Heart right ventricle (tissue), 16 donors: ENCODE measurements at regions not wholly inside any gene's neighbourhood (a gene's known extent, or its start where the extent isn't known, plus 50 kb on each side); places are given as distances from the start of the nearest gene placed in this dataset.
A peak's percentile ranks its signal among the peaks of the same experiment; 100 is the strongest.

Experiments used
- ATAC-seq, 8 donors: fragments of 200-7000 bp; cut with Tn5 transposase; one replicate each; pipeline ENCODE4 v1.9.1; 2020; ENCODE audit warnings: mild to moderate bottlenecking in 8 of 8, moderate library complexity in 8 of 8, moderate number of reproducible peaks in 1 of 8
- DNase-seq, 2 donors: peaks; one replicate each; pipeline ENCODE4 v3.0.0-alpha.2; 2020
- H3K27ac ChIP-seq, 10 donors: fragments of 200-600 bp; sonication (generic) in 2 of 10; one replicate each; pipeline versions ENCODE4 v1.5.0 to v1.8.0; 2020 to 2022; ENCODE audit warnings: mild to moderate bottlenecking in 3 of 10
- H3K27me3 ChIP-seq, 7 donors: fragments of 200-600 bp; one replicate each; pipeline ENCODE4 v1.8.0; 2021 to 2022; ENCODE audit warnings: mild to moderate bottlenecking in 2 of 7
- H3K36me3 ChIP-seq, 9 donors: fragments of 200-600 bp; sonication (generic) in 1 of 9; one replicate each; pipeline versions ENCODE4 v1.5.0 to v1.8.0; 2020 to 2022; ENCODE audit warnings: mild to moderate bottlenecking in 2 of 9
- H3K4me1 ChIP-seq, 9 donors: fragments of 200-600 bp; sonication (generic) in 1 of 9; one replicate each; pipeline versions ENCODE4 v1.5.0 to v1.8.0; 2020 to 2022; ENCODE audit warnings: mild to moderate bottlenecking in 4 of 9
- H3K4me3 ChIP-seq, 10 donors: fragments of 200-600 bp; sonication (generic) in 2 of 10; one replicate each; pipeline versions ENCODE4 v1.5.0 to v1.8.0; 2020 to 2022; ENCODE audit warnings: mild to moderate bottlenecking in 7 of 10, moderate library complexity in 2 of 10
- H3K9me3 ChIP-seq, 11 donors: fragments of 200-600 bp in 10 of 11; sonication (generic) in 2 of 11; one replicate each; pipeline versions ENCODE4 v1.5.0 to v1.8.0; 2013 to 2022; ENCODE audit warnings: mild to moderate bottlenecking in 2 of 11, control low read depth in 1 of 11, moderate library complexity in 1 of 11
- WGBS, 2 donors: extraction: QIAGEN DNeasy Blood & Tissue Kit; methylation state at CpG; one replicate each; pipeline ENCODE4 v1.1.7; 2013; ENCODE audit warnings: inconsistent platforms in 1 of 2; 5-methylcytosine and 5-hydroxymethylcytosine counted together
- intact Hi-C, 10 donors: fragments of 100-400 bp; cut with DNase I; formaldehyde crosslinking; loops; one replicate each; pipeline versions ENCODE4 v1.11.1 to v1.14.2; 2022
- TF ChIP-seq, protein P1 (sequence below), 9 donors: fragments of 200-600 bp; sonication (generic) in 2 of 9; IDR thresholded peaks; one replicate each; pipeline versions ENCODE4 v1.5.0 to v1.8.0; 2021 to 2022; ENCODE audit warnings: antibody characterized with exemption in 9 of 9, mild to moderate bottlenecking in 5 of 9, moderate library complexity in 1 of 9
- donor health status: Arrhythmogenic right ventricular cardiomyopathy.
- donor health status: ischemic (EF 13 %, LVEDD 7.1; RV severe dilation, severe dysfunction).
- donor health status: healthy with polysubstance abuse.
- donor health status: DM: no; HTN: yes; CAD: no.
- donor health status: DM: no; HTN: no; CAD: no.
- donor health status: ischemic (EF 25% LVEDD 6.9; RV normal size, moderate dysfunction).
- donor health status: ischemic (EF 25% LVEDD 5.7; RV mildly dilated, moderate dysfunction).
- donor health status: healthy.
- donor health status: DM: yes; HTN: yes; CAD: no.
- donor health status: Ischemic cardiomyopathy.
- donor health status: ischemic (EF 35%, LVEDD 5.7; RV mildly dilated, moderate dysfunction).
- donor health status: nonischemic (EF 11% LVEDD 7.7; RV severe dilation, severe dysfunction).
- donor health status: DM: yes; HTN: yes; CAD: no.
- donor health status: PGD.
- donor health status: ischemic (EF 29% LVEDD 5.4; RV normal size, mild dysfunction).
- donor health status: nonischemic (EF 23%, LVEDD 6.1; RV moderate dilation, normal function).

DNA sequence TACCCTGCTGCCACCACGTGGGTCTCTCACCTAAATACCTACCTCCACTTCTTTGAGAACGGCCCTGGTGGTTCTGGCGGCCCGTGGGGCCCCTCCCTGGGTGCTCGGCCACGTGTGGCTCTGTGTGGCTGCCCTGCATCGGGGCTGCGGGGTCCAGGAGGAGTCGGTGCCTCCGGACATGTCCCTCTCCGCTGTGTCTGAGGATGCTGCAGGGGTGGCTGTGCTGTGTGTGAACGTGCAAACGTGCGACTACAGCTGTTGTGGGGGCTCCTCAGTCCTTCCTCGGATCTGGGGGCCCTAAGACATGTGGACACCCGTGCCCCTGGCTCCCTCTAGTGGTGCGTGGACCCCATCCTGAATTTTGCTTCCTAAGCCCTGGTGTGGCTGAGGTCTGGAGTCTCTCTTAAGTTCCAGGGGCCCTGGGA, 691.8 kb downstream of the QKI start:
- Histone ChIP-seq H3K36me3 (no peaks in the 10 kb centered on the region), H3K27me3 (no peaks in the 10 kb centered on the region), H3K4me3 (peak overlapping the region in 8 of 10 donors; percentile 10 to 36 (median 30)), H3K9me3 (no peaks in the 10 kb centered on the region), H3K27ac (peak overlapping the region; percentile 80 to 97 (median 90)), H3K4me1 (peaks cover 3 to 74% (median 37%) of the 10 kb centered on the region in 9 donors)
- intact Hi-C loops: loop anchor here (2.0 to 10.0 kb wide), 23 partner anchors 142 to 924 kb away; partner anchors contain the start of gene QKI (in 1 of the 10)
- DNase-seq: peak; percentile 70 to 79
- TF ChIP-seq, protein P1, sequence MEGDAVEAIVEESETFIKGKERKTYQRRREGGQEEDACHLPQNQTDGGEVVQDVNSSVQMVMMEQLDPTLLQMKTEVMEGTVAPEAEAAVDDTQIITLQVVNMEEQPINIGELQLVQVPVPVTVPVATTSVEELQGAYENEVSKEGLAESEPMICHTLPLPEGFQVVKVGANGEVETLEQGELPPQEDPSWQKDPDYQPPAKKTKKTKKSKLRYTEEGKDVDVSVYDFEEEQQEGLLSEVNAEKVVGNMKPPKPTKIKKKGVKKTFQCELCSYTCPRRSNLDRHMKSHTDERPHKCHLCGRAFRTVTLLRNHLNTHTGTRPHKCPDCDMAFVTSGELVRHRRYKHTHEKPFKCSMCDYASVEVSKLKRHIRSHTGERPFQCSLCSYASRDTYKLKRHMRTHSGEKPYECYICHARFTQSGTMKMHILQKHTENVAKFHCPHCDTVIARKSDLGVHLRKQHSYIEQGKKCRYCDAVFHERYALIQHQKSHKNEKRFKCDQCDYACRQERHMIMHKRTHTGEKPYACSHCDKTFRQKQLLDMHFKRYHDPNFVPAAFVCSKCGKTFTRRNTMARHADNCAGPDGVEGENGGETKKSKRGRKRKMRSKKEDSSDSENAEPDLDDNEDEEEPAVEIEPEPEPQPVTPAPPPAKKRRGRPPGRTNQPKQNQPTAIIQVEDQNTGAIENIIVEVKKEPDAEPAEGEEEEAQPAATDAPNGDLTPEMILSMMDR (IDR thresholded peaks at IDR 0.05): peak; percentile 43 to 73 (median 67)
- ATAC-seq: peak; percentile 26 to 70 (median 58)
- 42 to 61% methylated on average over 17 of the region's 17 CpGs for WGBS, 2 donors

DNA sequence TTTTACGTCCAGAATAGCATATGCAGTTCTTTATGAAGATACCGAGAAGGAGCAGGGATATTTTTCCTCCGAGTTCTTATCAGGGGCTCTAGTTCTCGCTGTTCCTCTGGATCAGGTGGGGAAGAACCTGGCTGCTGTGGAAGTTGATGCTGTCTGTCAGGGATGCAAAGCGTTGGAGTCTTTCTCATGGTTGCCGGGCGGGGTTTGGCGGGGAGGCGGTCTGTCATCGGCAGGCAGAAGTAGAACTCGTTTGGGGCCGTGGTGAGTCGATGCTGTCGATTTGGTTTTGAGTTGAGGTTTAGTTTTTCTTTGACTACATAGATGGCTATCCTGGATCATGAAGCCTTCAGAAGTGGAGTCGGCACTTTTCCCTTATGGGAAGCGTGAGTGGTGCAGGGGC, 691.2 kb downstream of the QKI start:
- peaks cover 3 to 74% (median 37%) of the 10 kb centered on the region in 9 donors for H3K4me1 ChIP-seq
- peak overlapping the region in 8 of 10 donors; percentile 10 to 36 (median 30) for H3K4me3 ChIP-seq
- H3K36me3 ChIP-seq: no peaks in the 10 kb centered on the region
- no peaks in the 10 kb centered on the region for H3K27me3 ChIP-seq
- peak in 1 of 8 donors; percentile 25 for ATAC-seq
- H3K9me3 ChIP-seq: no peaks in the 10 kb centered on the region
- 29 to 50% methylated on average over 16 of the region's 16 CpGs for WGBS, 2 donors
- intact Hi-C loops: loop anchor here (2.0 to 10.0 kb wide), 23 partner anchors 141 to 923 kb away; partner anchors contain the start of gene QKI (in 1 of the 10)
- H3K27ac ChIP-seq: peak overlapping the region; percentile 80 to 97 (median 90)
- TF ChIP-seq, protein P1 (IDR thresholded peaks at IDR 0.05): no peak
- peak in 1 of 2 donors; percentile 41 for DNase-seq

DNA sequence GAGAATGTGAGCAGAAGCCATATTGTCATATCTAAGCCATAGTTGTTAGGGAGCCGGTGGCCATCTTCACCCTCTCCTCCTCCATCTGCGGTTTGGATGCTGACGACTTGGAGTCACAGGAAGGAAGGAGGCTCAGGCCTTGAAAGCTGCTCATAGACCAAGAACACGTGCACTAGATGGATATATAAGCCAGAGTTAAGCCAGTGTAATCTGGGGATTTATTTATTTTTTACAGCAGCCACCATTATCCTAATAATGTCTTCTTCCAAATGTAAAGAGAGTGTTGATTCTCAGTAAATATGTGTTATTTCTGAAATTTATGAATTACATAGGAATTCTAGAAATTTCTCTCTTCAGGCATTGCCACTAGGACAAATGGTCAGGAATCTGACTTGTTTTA, 689.9 kb downstream of the QKI start:
- Histone ChIP-seq H3K27ac (peak overlapping the region; percentile 80 to 97 (median 90)), H3K9me3 (no peaks in the 10 kb centered on the region), H3K27me3 (no peaks in the 10 kb centered on the region), H3K36me3 (no peaks in the 10 kb centered on the region), H3K4me3 (no peak overlapping the region), H3K4me1 (peaks cover 0 to 68% (median 31%) of the 10 kb centered on the region in 9 donors)
- 98% methylated on average over 4 of the region's 4 CpGs for WGBS, 2 donors
- DNase-seq: no peak
- TF ChIP-seq, protein P1 (IDR thresholded peaks at IDR 0.05): no peak
- intact Hi-C loops: loop anchor here in 8 of 10 donors (2.0 to 10.0 kb wide), 12 partner anchors 140 to 920 kb away; partner anchors contain the start of gene QKI (in 1 of the 8)
- no peak for ATAC-seq

DNA sequence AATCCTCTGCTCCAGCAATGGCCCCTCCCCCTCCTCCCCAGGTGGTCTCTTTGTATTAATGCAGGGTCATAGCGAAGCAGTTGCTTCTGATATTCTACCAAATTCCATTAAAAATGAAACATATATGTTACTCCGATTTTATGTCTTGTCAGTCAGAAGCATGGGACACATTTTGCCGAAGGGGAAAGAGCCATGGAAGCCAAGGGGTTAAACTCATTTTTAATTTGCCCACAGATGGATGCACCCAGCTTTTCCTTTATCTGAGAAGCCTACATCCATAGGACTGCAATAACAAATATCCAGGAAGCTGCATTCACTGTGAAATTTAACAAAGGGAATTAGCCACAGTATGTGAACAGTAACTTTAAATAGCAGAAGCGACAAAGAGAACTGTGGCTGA, 688.2 kb downstream of the QKI start:
- H3K4me1 ChIP-seq: peaks cover 0 to 68% (median 31%) of the 10 kb centered on the region in 9 donors
- no peaks in the 10 kb centered on the region for H3K9me3 ChIP-seq
- H3K36me3 ChIP-seq: no peaks in the 10 kb centered on the region
- H3K27ac ChIP-seq: peak overlapping the region in 5 of 10 donors; percentile 24 to 97 (median 44)
- no peak for ATAC-seq
- H3K27me3 ChIP-seq: no peaks in the 10 kb centered on the region
- TF ChIP-seq, protein P1 (IDR thresholded peaks at IDR 0.05): no peak
- H3K4me3 ChIP-seq: no peak overlapping the region
- 70 to 86% methylated on average over 4 of the region's 4 CpGs for WGBS, 2 donors
- intact Hi-C loops: loop anchor here in 8 of 10 donors (5.0 to 10.0 kb wide), 11 partner anchors 138 to 918 kb away; partner anchors contain the start of gene QKI (in 1 of the 8)
- DNase-seq: no peak
